Endodermal cell (in vitro differentiated cells): ENCODE measurements at regions not wholly inside any gene's neighbourhood (a gene's known extent, or its start where the extent isn't known, plus 50 kb on each side); places are given as distances from the start of the nearest gene placed in this dataset.

Source experiments
- DNase-seq: peaks from one replicate; pipeline ENCODE4 v3.0.0-alpha.2; 2017
- H3K27ac ChIP-seq: 2 replicates; pipeline ENCODE4 v1.5.1; 2013; ENCODE audit warnings: mild to moderate bottlenecking, low read depth, low read length, moderate library complexity
- H3K27me3 ChIP-seq: 2 replicates; pipeline ENCODE4 v1.6.1; 2013; ENCODE audit warnings: mild to moderate bottlenecking, low read length, moderate library complexity; ENCODE audit not compliant: insufficient read depth, control insufficient read depth, poor library complexity, severe bottlenecking
- H3K36me3 ChIP-seq: 2 replicates; pipeline ENCODE4 v1.7.0; 2013; ENCODE audit warnings: mild to moderate bottlenecking, low read length, moderate library complexity; ENCODE audit not compliant: control insufficient read depth, insufficient read depth
- H3K4me1 ChIP-seq: one replicate; pipeline ENCODE4 v1.7.0; 2013; ENCODE audit warnings: low read length; ENCODE audit not compliant: control insufficient read depth, insufficient read depth
- H3K4me3 ChIP-seq: 2 replicates; pipeline ENCODE4 v1.5.1; 2013; ENCODE audit warnings: mild to moderate bottlenecking, low read length, moderate library complexity
- H3K9ac ChIP-seq: 2 replicates; pipeline ENCODE4 v1.6.1; 2013; ENCODE audit warnings: mild to moderate bottlenecking, low read length, moderate library complexity; ENCODE audit not compliant: poor library complexity, severe bottlenecking; ENCODE audit errors: extremely low read depth
- H3K9me3 ChIP-seq: 2 replicates; pipeline ENCODE4 v1.6.1; 2013; ENCODE audit warnings: mild to moderate bottlenecking, low read length, moderate library complexity; ENCODE audit not compliant: control insufficient read depth
- H3K27ac Mint-ChIP-seq: 2 replicates; pipeline ENCODE4 v1.8.0; 2020; ENCODE audit warnings: mixed read lengths
- H3K27me3 Mint-ChIP-seq: 2 replicates; pipeline ENCODE4 v1.8.0; 2021; ENCODE audit warnings: mild to moderate bottlenecking, mixed read lengths; ENCODE audit not compliant: insufficient read depth
- H3K36me3 Mint-ChIP-seq: 2 replicates; pipeline ENCODE4 v1.8.0; 2020; ENCODE audit warnings: low read depth, mixed read lengths
- H3K4me1 Mint-ChIP-seq: 2 replicates; pipeline ENCODE4 v1.8.0; 2020; ENCODE audit warnings: mixed read lengths
- H3K4me3 Mint-ChIP-seq: 2 replicates; pipeline ENCODE4 v1.8.0; 2020; ENCODE audit warnings: mild to moderate bottlenecking, moderate library complexity, mixed read lengths
- H3K9me3 Mint-ChIP-seq: 2 replicates; pipeline ENCODE4 v1.8.0; 2020; ENCODE audit warnings: mild to moderate bottlenecking, mixed read lengths
- WGBS, 2 experiments: methylation state at CpG; one replicate each; pipeline versions ENCODE4 v1.1.5 to v1.1.7; 2013; ENCODE audit warnings: missing lambda C conversion rate in 2 of 2, mixed read lengths in 1 of 2; ENCODE audit not compliant: insufficient coverage in 1 of 2, insufficient read length in 1 of 2; 5-methylcytosine and 5-hydroxymethylcytosine counted together
- TF ChIP-seq, protein P1 (sequence below): fragments of 200-600 bp; sonication (generic); conservative IDR thresholded peaks from 2 replicates; pipeline ENCODE4 v1.5.0; 2021; ENCODE audit warnings: antibody characterized with exemption, mild to moderate bottlenecking

DNA sequence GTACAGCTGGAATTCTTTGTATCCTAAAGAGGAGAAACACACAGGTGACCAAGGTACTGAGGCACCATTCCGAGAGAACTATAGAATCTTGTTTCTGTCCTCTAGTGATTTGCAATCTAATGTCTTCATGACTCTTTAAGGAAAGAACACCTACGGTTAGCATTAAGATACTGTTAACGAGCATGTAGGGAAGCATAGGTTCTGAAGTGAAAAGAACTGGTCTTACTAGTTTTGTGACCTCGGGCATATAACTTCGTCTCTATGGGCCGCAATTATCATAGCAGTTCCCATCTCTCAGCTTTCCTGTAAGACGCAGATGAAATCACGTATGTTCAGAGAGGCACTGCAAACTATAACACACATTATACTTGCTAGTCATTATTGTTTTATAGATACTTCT lies 193.0 kb upstream of the NBEA start:
- Histone ChIP-seq H3K4me3 (no peak overlapping the region), H3K27ac (no peak overlapping the region), H3K9ac (no peak overlapping the region), H3K36me3 (no peaks in the 10 kb centered on the region), H3K27me3 (no peaks in the 10 kb centered on the region), H3K4me1 (peaks cover 17% of the 10 kb centered on the region), H3K9me3 (peaks cover 11% of the 10 kb centered on the region)
- no peaks in the 10 kb centered on the region for H3K27me3 Mint-ChIP-seq
- TF ChIP-seq, protein P1, sequence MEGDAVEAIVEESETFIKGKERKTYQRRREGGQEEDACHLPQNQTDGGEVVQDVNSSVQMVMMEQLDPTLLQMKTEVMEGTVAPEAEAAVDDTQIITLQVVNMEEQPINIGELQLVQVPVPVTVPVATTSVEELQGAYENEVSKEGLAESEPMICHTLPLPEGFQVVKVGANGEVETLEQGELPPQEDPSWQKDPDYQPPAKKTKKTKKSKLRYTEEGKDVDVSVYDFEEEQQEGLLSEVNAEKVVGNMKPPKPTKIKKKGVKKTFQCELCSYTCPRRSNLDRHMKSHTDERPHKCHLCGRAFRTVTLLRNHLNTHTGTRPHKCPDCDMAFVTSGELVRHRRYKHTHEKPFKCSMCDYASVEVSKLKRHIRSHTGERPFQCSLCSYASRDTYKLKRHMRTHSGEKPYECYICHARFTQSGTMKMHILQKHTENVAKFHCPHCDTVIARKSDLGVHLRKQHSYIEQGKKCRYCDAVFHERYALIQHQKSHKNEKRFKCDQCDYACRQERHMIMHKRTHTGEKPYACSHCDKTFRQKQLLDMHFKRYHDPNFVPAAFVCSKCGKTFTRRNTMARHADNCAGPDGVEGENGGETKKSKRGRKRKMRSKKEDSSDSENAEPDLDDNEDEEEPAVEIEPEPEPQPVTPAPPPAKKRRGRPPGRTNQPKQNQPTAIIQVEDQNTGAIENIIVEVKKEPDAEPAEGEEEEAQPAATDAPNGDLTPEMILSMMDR = no peak
- 83 to 93% methylated on average over 5 to 8 of the region's 8 CpGs for WGBS, 2 experiments
- H3K4me3 Mint-ChIP-seq = no peak overlapping the region
- DNase-seq = no peak
- no peak overlapping the region for H3K27ac Mint-ChIP-seq
- peaks cover 29% of the 10 kb centered on the region for H3K9me3 Mint-ChIP-seq
- peaks cover 3% of the 10 kb centered on the region for H3K36me3 Mint-ChIP-seq
- peaks cover 55% of the 10 kb centered on the region for H3K4me1 Mint-ChIP-seq

DNA sequence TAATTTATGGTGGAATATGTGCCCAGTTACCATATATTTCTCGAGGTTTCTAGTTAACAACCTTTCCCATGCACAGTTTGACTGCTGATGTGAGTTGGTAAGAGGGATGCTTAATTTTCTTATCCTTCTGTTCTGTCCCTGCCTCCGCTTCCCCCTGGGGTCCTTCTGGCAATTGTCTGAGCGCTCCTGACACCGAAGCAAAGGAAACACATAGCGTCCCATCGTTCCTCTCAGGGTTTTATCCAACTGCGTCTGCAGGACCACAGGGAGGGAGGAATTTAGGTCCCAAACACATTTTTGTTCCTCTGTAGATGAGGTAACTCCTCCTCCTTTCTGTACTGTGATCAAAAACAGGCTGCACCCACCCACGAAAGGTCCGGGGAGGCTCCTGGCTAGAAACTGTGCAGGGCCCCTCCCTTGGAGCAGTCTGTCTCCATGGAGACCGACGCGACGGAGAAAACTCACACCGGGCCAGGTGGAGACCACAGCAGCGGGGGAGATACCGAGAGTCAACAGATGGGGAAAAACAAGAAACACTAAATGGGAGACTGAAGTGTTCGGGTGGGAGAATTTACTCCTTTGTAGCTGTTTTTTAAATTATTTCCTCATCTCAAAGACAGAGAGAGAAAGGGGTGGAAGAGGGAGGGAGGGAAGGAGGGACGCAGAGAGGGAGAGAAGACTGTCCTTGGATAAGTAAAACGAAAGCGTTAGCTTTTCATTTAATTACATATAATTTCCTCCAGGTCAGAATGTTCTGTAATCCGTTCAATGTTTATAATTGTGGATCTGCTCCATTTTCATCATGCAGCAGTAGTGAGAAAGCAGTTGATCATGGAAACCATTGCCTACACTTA lies 191.8 kb upstream of the NBEA start:
- no peaks in the 10 kb centered on the region for H3K27me3 ChIP-seq
- peak overlapping the region; percentile 62 for H3K4me3 ChIP-seq
- no peaks in the 10 kb centered on the region for H3K36me3 Mint-ChIP-seq
- no peaks in the 10 kb centered on the region for H3K27me3 Mint-ChIP-seq
- H3K4me1 Mint-ChIP-seq = peaks cover 54% of the 10 kb centered on the region
- H3K27ac ChIP-seq = peak overlapping the region; percentile 67
- H3K4me1 ChIP-seq = peaks cover 17% of the 10 kb centered on the region
- peak overlapping the region; percentile 38 for H3K9ac ChIP-seq
- peak overlapping the region; percentile 83 for H3K27ac Mint-ChIP-seq
- peaks cover 12% of the 10 kb centered on the region for H3K9me3 ChIP-seq
- 59 to 63% methylated on average over 7 to 20 of the region's 21 CpGs for WGBS, 2 experiments
- peak overlapping the region; percentile 49 for H3K4me3 Mint-ChIP-seq
- H3K9me3 Mint-ChIP-seq = peaks cover 19% of the 10 kb centered on the region
- DNase-seq = peak; percentile 83
- no peaks in the 10 kb centered on the region for H3K36me3 ChIP-seq
- TF ChIP-seq, protein P1 = no peak

DNA sequence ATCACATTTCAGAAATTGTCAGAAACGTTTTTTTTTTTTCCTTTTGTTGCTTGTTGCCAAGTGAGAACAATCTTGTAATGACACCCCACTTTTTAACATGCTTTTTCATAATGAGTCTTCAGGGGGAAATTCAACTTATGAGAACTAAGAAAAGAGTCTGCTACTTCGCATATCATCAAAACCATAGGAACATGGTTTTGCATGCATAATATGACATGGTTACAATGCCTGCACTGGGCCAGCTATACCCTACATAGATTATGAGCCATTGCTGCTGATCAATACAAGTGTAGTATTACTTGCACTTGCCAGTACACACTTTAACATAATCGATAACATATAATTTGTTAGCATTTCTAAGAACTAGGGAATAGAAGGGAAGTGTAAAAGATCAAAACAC lies 191.0 kb upstream of the NBEA start:
- Histone ChIP-seq H3K36me3 (no peaks in the 10 kb centered on the region), H3K9ac (peak overlapping the region; percentile 38), H3K4me3 (peak overlapping the region; percentile 62), H3K9me3 (peaks cover 12% of the 10 kb centered on the region), H3K4me1 (peaks cover 17% of the 10 kb centered on the region), H3K27me3 (no peaks in the 10 kb centered on the region), H3K27ac (peak overlapping the region; percentile 67)
- Mint-ChIP-seq H3K4me3 (no peak overlapping the region), H3K9me3 (peaks cover 13% of the 10 kb centered on the region), H3K36me3 (no peaks in the 10 kb centered on the region), H3K27me3 (no peaks in the 10 kb centered on the region), H3K27ac (no peak overlapping the region), H3K4me1 (peaks cover 47% of the 10 kb centered on the region)
- DNase-seq = no peak
- TF ChIP-seq, protein P1 = no peak
- WGBS, 2 experiments = 82% methylated on average over 3 of the region's 3 CpGs; no CpG with 5 or more reads in 1 of the 2 experiments
